Glutamatergic neuron (in vitro differentiated cells): ENCODE measurements at regions not wholly inside any gene's neighbourhood (a gene's known extent, or its start where the extent isn't known, plus 50 kb on each side); places are given as distances from the start of the nearest gene placed in this dataset.

Experiments
- DNase-seq: peaks from one replicate; pipeline ENCODE4 v3.0.0; 2022
- H3K27ac Mint-ChIP-seq: one replicate; pipeline ENCODE4 v1.8.0; 2020; ENCODE audit warnings: mild to moderate bottlenecking, mixed read lengths, inconsistent platforms; ENCODE audit not compliant: unreplicated experiment
- H3K27me3 Mint-ChIP-seq: one replicate; pipeline ENCODE4 v1.8.0; 2020; ENCODE audit warnings: mild to moderate bottlenecking, moderate library complexity, mixed read lengths, inconsistent platforms; ENCODE audit not compliant: unreplicated experiment
- H3K36me3 Mint-ChIP-seq: one replicate; pipeline ENCODE4 v1.8.0; 2020; ENCODE audit warnings: mild to moderate bottlenecking, mixed read lengths, inconsistent platforms; ENCODE audit not compliant: unreplicated experiment
- H3K4me1 Mint-ChIP-seq: one replicate; pipeline ENCODE4 v1.8.0; 2020; ENCODE audit warnings: mild to moderate bottlenecking, low read depth, mixed read lengths, inconsistent platforms; ENCODE audit not compliant: unreplicated experiment
- H3K4me3 Mint-ChIP-seq: one replicate; pipeline ENCODE4 v1.8.0; 2020; ENCODE audit warnings: mild to moderate bottlenecking, mixed read lengths, inconsistent platforms; ENCODE audit not compliant: unreplicated experiment
- H3K9me3 Mint-ChIP-seq: one replicate; pipeline ENCODE4 v1.8.0; 2020; ENCODE audit warnings: mild to moderate bottlenecking, moderate library complexity, mixed read lengths, inconsistent platforms; ENCODE audit not compliant: unreplicated experiment
- CTCF ChIP-seq: fragments of 200-600 bp; sonication (generic); IDR thresholded peaks from one replicate; pipeline ENCODE4 v1.5.0; 2021; ENCODE audit not compliant: partially characterized antibody, unreplicated experiment

- TF ChIP-seq CTCF, result no peak
- Mint-ChIP-seq H3K9me3 (peaks cover 18% of the 10 kb centered on the region), H3K4me1 (peaks cover 5% of the 10 kb centered on the region), H3K4me3 (no peak overlapping the region), H3K27me3 (peaks cover 8% of the 10 kb centered on the region), H3K27ac (no peak overlapping the region), H3K36me3 (peaks cover 20% of the 10 kb centered on the region)
- no peak for DNase-seq
Measured at GRCh38 chr2:88810017-88810416, 118.5 kb downstream of the RPIA start.

GRCh38 chr2:88810488-88810887, 119.0 kb downstream of the RPIA start:
- peaks cover 22% of the 10 kb centered on the region for H3K9me3 Mint-ChIP-seq
- H3K4me1 Mint-ChIP-seq, result peaks cover 5% of the 10 kb centered on the region
- no peak overlapping the region for H3K27ac Mint-ChIP-seq
- H3K36me3 Mint-ChIP-seq, result peaks cover 25% of the 10 kb centered on the region
- no peak for TF ChIP-seq CTCF
- H3K27me3 Mint-ChIP-seq, result peaks cover 8% of the 10 kb centered on the region
- H3K4me3 Mint-ChIP-seq, result no peak overlapping the region
- no peak for DNase-seq

- peaks cover 8% of the 10 kb centered on the region for H3K27me3 Mint-ChIP-seq
- no peak overlapping the region for H3K27ac Mint-ChIP-seq
- no peak overlapping the region for H3K4me3 Mint-ChIP-seq
- peaks cover 5% of the 10 kb centered on the region for H3K4me1 Mint-ChIP-seq
- DNase-seq, result no peak
- peaks cover 26% of the 10 kb centered on the region for H3K36me3 Mint-ChIP-seq
- no peak for TF ChIP-seq CTCF
- H3K9me3 Mint-ChIP-seq, result peaks cover 23% of the 10 kb centered on the region
Measured at GRCh38 chr2:88811233-88811632, 119.8 kb downstream of the RPIA start.

GRCh38 chr2:88811681-88812080, 120.2 kb downstream of the RPIA start:
- no peak overlapping the region for H3K27ac Mint-ChIP-seq
- H3K36me3 Mint-ChIP-seq, result peaks cover 26% of the 10 kb centered on the region
- DNase-seq, result no peak
- TF ChIP-seq CTCF, result no peak
- peaks cover 8% of the 10 kb centered on the region for H3K27me3 Mint-ChIP-seq
- peaks cover 27% of the 10 kb centered on the region for H3K9me3 Mint-ChIP-seq
- H3K4me1 Mint-ChIP-seq, result peaks cover 5% of the 10 kb centered on the region
- H3K4me3 Mint-ChIP-seq, result no peak overlapping the region

GRCh38 chr2:88813612-88814011, 122.1 kb downstream of the RPIA start:
- Mint-ChIP-seq H3K9me3 (peaks cover 33% of the 10 kb centered on the region), H3K4me1 (peaks cover 5% of the 10 kb centered on the region), H3K27me3 (peaks cover 6% of the 10 kb centered on the region), H3K27ac (no peak overlapping the region), H3K36me3 (peaks cover 31% of the 10 kb centered on the region), H3K4me3 (no peak overlapping the region)
- no peak for DNase-seq
- no peak for TF ChIP-seq CTCF
